ENCODE measurements at regions not wholly inside any gene's neighbourhood (a gene's known extent, or its start where the extent isn't known, plus 50 kb on each side); places are given as distances from the start of the nearest gene placed in this dataset.
"Not testable (repeated sequence)": the region's sequence is repeated elsewhere in the genome, so short reads cannot be mapped to it uniquely, and the experiment has no call there.

GRCh38 chr1:185432948-185433347 is 115.9 kb upstream of the IVNS1ABP start:
- H3K27me3 ChIP-seq = no peaks in the 10 kb centered on the region
- no peak overlapping the region for H3K27ac ChIP-seq
- TF ChIP-seq, protein P1, sequence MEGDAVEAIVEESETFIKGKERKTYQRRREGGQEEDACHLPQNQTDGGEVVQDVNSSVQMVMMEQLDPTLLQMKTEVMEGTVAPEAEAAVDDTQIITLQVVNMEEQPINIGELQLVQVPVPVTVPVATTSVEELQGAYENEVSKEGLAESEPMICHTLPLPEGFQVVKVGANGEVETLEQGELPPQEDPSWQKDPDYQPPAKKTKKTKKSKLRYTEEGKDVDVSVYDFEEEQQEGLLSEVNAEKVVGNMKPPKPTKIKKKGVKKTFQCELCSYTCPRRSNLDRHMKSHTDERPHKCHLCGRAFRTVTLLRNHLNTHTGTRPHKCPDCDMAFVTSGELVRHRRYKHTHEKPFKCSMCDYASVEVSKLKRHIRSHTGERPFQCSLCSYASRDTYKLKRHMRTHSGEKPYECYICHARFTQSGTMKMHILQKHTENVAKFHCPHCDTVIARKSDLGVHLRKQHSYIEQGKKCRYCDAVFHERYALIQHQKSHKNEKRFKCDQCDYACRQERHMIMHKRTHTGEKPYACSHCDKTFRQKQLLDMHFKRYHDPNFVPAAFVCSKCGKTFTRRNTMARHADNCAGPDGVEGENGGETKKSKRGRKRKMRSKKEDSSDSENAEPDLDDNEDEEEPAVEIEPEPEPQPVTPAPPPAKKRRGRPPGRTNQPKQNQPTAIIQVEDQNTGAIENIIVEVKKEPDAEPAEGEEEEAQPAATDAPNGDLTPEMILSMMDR (IDR thresholded peaks at IDR 0.05) = no peak
- no peak for TF ChIP-seq POLR2A (IDR thresholded peaks at IDR 0.05)
- H3K9me3 ChIP-seq = no peaks in the 10 kb centered on the region
- intact Hi-C loops (cut with DNase I; ENCODE audit: low total_unique reads) = no loop called here
- WGBS, 2 donors = 93 to 97% methylated on average over 2 of the region's 2 CpGs
- no peaks in the 10 kb centered on the region for H3K36me3 ChIP-seq (ENCODE audit: low read depth, missing control alignments)
- H3K4me3 ChIP-seq = no peak overlapping the region
- no peaks in the 10 kb centered on the region for H3K4me1 ChIP-seq
- DNase-seq = no peak

- 71 to 86% methylated on average over 5 of the region's 5 CpGs for WGBS, 2 donors
- intact Hi-C loops (cut with DNase I; ENCODE audit: low total_unique reads) = no loop called here
- TF ChIP-seq, protein P1 (IDR thresholded peaks at IDR 0.05) = no peak
- no peak for TF ChIP-seq POLR2A (IDR thresholded peaks at IDR 0.05)
- H3K27ac ChIP-seq = no peak overlapping the region
- H3K4me3 ChIP-seq = no peak overlapping the region
- H3K27me3 ChIP-seq = no peaks in the 10 kb centered on the region
- no peaks in the 10 kb centered on the region for H3K9me3 ChIP-seq
- DNase-seq = no peak
- no peaks in the 10 kb centered on the region for H3K4me1 ChIP-seq
- no peaks in the 10 kb centered on the region for H3K36me3 ChIP-seq (ENCODE audit: low read depth, missing control alignments)
Observed at GRCh38 chr1:185431612-185432011, 114.6 kb upstream of the IVNS1ABP start.

GRCh38 chr1:185429668-185430067 is 112.6 kb upstream of the IVNS1ABP start:
- H3K27me3 ChIP-seq; H3K9me3 ChIP-seq; H3K36me3 ChIP-seq (ENCODE audit: low read depth, missing control alignments); DNase-seq; intact Hi-C loops (cut with DNase I; ENCODE audit: low total_unique reads); H3K4me3 ChIP-seq; H3K4me1 ChIP-seq; H3K27ac ChIP-seq: not testable (repeated sequence)
- 90 to 100% methylated on average over 1 of the region's 1 CpG for WGBS, 2 donors

DNA sequence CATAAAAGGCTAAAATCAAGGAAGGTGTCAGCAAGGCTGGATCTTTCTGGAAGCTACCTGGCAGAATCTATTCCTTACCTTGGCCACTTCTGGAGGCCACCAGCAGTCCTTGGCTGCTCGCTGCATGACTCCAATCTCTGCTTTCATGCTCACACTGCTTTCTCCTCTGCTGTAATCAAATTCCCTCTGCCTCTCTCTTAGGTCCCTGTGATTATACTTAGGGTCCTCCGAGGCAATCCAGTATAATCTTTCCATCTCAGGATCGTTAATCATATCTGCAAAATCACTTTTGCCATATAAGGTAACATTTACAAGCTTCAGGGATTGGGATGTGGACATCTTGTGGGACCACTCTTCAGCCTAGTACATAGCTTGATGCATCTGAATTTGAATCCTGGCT is 110.7 kb upstream of the IVNS1ABP start:
- H3K36me3 ChIP-seq (ENCODE audit: low read depth, missing control alignments) = no peaks in the 10 kb centered on the region
- no peaks in the 10 kb centered on the region for H3K27me3 ChIP-seq
- no peaks in the 10 kb centered on the region for H3K4me1 ChIP-seq
- TF ChIP-seq POLR2A (IDR thresholded peaks at IDR 0.05) = no peak
- TF ChIP-seq, protein P1 (IDR thresholded peaks at IDR 0.05) = no peak
- intact Hi-C loops (cut with DNase I; ENCODE audit: low total_unique reads) = no loop called here
- H3K4me3 ChIP-seq = no peak overlapping the region
- WGBS, 2 donors = 62 to 80% methylated on average over 3 of the region's 3 CpGs
- no peak overlapping the region for H3K27ac ChIP-seq
- no peak for DNase-seq
- no peaks in the 10 kb centered on the region for H3K9me3 ChIP-seq

DNA sequence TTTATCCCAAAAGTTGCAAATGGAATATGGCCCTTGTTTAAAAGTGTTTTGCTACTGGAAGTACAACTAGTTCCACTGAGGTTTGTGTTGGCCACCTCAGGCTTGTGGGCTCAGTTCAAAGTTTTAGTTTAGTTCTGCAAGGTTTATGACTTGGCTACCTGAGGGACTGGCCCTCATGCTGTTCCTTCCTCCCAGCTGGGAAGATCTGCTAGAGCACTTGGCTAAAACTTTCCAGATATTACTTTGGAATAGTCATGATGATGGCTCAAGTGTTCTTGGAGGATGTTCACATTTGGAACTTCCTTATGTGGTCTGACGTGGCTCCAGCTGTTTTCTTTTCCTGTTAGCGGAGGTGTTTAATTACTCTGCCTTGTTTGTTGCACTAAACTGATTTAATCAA is 110.2 kb upstream of the IVNS1ABP start:
- no peaks in the 10 kb centered on the region for H3K9me3 ChIP-seq
- H3K27me3 ChIP-seq = no peaks in the 10 kb centered on the region
- no peak for DNase-seq
- WGBS, 2 donors = 34 to 44% methylated on average over 2 of the region's 2 CpGs
- no peak overlapping the region for H3K4me3 ChIP-seq
- TF ChIP-seq POLR2A (IDR thresholded peaks at IDR 0.05) = no peak
- TF ChIP-seq, protein P1 (IDR thresholded peaks at IDR 0.05) = no peak
- intact Hi-C loops (cut with DNase I; ENCODE audit: low total_unique reads) = no loop called here
- no peak overlapping the region for H3K27ac ChIP-seq
- H3K36me3 ChIP-seq (ENCODE audit: low read depth, missing control alignments) = no peaks in the 10 kb centered on the region
- H3K4me1 ChIP-seq = no peaks in the 10 kb centered on the region
